GM12878 (cell line): ENCODE measurements at regions not wholly inside any gene's neighbourhood (a gene's known extent, or its start where the extent isn't known, plus 50 kb on each side); places are given as distances from the start of the nearest gene placed in this dataset.

Source experiments
- ATAC-seq: fragments of 200-7000 bp; cut with Tn5 transposase; 3 replicates; pipeline ENCODE4 v1.9.1; 2020; ENCODE audit warnings: mild to moderate bottlenecking, moderate library complexity
- BruUV-seq: library from RNA; stranded (reverse); fragments of 400-500 nt; replicated peaks from 2 replicates; lab custom pipeline; 2021; lab: Mats Ljungman, UMichigan
- CTCF ChIA-PET: fragments of 300-600 bp; sonication (Branson Sonifier 250); formaldehyde crosslinking; extraction: SDS; loops from one replicate; lab custom pipeline; 2021; ENCODE audit warnings: inconsistent platforms; lab: Yijun Ruan, JAX
- POLR2A ChIA-PET: fragments of 350-600 bp; formaldehyde crosslinking; extraction: SDS; loops from one replicate; lab custom pipeline; 2021; ENCODE audit warnings: inconsistent platforms; lab: Charles Lee
- RAD21 ChIA-PET: fragments of 300-600 bp; sonication (Branson Sonifier 250); formaldehyde crosslinking; loops from one replicate; lab custom pipeline; 2023; ENCODE audit warnings: antibody characterized with exemption; ENCODE audit not compliant: unreplicated experiment; lab: Charles Lee
- SMC1A ChIA-PET: fragments of 300-600 bp; sonication (Branson Sonifier 250); formaldehyde crosslinking; loops from one replicate; lab custom pipeline; 2023; ENCODE audit not compliant: unreplicated experiment, uncharacterized antibody; lab: Charles Lee
- DNase-seq: peaks from one replicate; pipeline ENCODE4 v3.0.0-alpha.2; 2011; ENCODE audit warnings: low read depth, low spot score
- FAIRE-seq: peaks from 3 replicates; lab custom pipeline; 2011; peaks lifted over from hg19 to GRCh38; lab: Jason Lieb, UNC
- H2AFZ ChIP-seq: 2 replicates; pipeline ENCODE4 v1.6.0; 2011; ENCODE audit warnings: low read depth, low read length, control low read depth; ENCODE audit not compliant: control insufficient read depth
- H3K27ac ChIP-seq: 2 replicates; pipeline ENCODE4 v1.5.1; 2011; ENCODE audit warnings: control low read depth; ENCODE audit not compliant: control insufficient read depth, insufficient read depth
- H3K27me3 ChIP-seq, 2 experiments: replicated peaks in 1 of 2; 2 replicates each; pipeline versions ENCODE4 v1.6.0 to v1.6.1; 2011; ENCODE audit warnings: low read length in 1 of 2; ENCODE audit not compliant: control insufficient read depth in 2 of 2, insufficient read depth in 2 of 2
- H3K36me3 ChIP-seq, 2 experiments: 2 replicates each; pipeline ENCODE4 v1.5.1; 2011; ENCODE audit warnings: low read length in 1 of 2; ENCODE audit not compliant: control insufficient read depth in 2 of 2, insufficient read depth in 2 of 2
- H3K4me1 ChIP-seq: 2 replicates; pipeline ENCODE4 v1.6.1; 2011; ENCODE audit warnings: mild to moderate bottlenecking, low read length, moderate library complexity, mixed read lengths; ENCODE audit not compliant: control insufficient read depth, insufficient read depth
- H3K4me2 ChIP-seq: 2 replicates; pipeline ENCODE4 v1.6.0; 2011; ENCODE audit warnings: control low read depth; ENCODE audit not compliant: control insufficient read depth, insufficient read depth
- H3K4me3 ChIP-seq: fragments of 200-600 bp; sonication (generic); 2 replicates; pipeline ENCODE4 v1.5.1; 2016
- H3K79me2 ChIP-seq: 2 replicates; pipeline ENCODE4 v1.6.0; 2011; ENCODE audit warnings: low read length; ENCODE audit not compliant: control insufficient read depth, insufficient read depth
- H3K9ac ChIP-seq: 2 replicates; pipeline ENCODE4 v1.8.0; 2011; ENCODE audit warnings: low read length, control low read depth, mixed read lengths; ENCODE audit not compliant: control insufficient read depth, insufficient read depth
- H3K9me3 ChIP-seq: replicated peaks from 3 replicates; pipeline ENCODE4 v1.5.1; 2011; ENCODE audit warnings: mild to moderate bottlenecking, low read length; ENCODE audit not compliant: control insufficient read depth, insufficient read depth
- H4K20me1 ChIP-seq: 2 replicates; pipeline ENCODE4 v1.6.0; 2011; ENCODE audit not compliant: control insufficient read depth, insufficient read depth
- CHD2 ChIP-seq: IDR thresholded peaks from 2 replicates; pipeline ENCODE4 v1.6.1; 2011; ENCODE audit warnings: low read depth, low read length, improper control_type of control experiment, borderline replicate concordance
- E2F4 ChIP-seq: IDR thresholded peaks from 2 replicates; pipeline ENCODE4 v1.6.1; 2012; ENCODE audit warnings: low read depth, low read length, improper control_type of control experiment
- JUND ChIP-seq: IDR thresholded peaks from 2 replicates; pipeline ENCODE4 v1.6.1; 2012; ENCODE audit warnings: low read depth, mild to moderate bottlenecking, low read length, improper control_type of control experiment, moderate library complexity
- KLF5 ChIP-seq: fragments of 450-650 bp; IDR thresholded peaks from 2 replicates; pipeline ENCODE4 v1.6.1; 2014; ENCODE audit warnings: mild to moderate bottlenecking; ENCODE audit not compliant: partially characterized antibody
- MEF2B ChIP-seq: fragments of 450-650 bp; IDR thresholded peaks from 2 replicates; pipeline ENCODE4 v1.6.1; 2018; ENCODE audit warnings: mild to moderate bottlenecking, moderate library complexity; ENCODE audit not compliant: partially characterized antibody, poor library complexity, severe bottlenecking
- MYC ChIP-seq: IDR thresholded peaks from 2 replicates; pipeline ENCODE4 v1.6.1; 2011; ENCODE audit warnings: mild to moderate bottlenecking, low read length, moderate library complexity, inconsistent platforms; ENCODE audit not compliant: insufficient read depth, insufficient replicate concordance, insufficient read length, severe bottlenecking
- NFYB ChIP-seq: IDR thresholded peaks from 2 replicates; pipeline ENCODE4 v1.6.1; 2011; ENCODE audit warnings: low read depth, mild to moderate bottlenecking, low read length, improper control_type of control experiment, moderate library complexity; ENCODE audit not compliant: insufficient read depth
- NR2C1 ChIP-seq: fragments of 450-650 bp; IDR thresholded peaks from 2 replicates; pipeline ENCODE4 v1.6.1; 2017; ENCODE audit warnings: antibody characterized with exemption, mild to moderate bottlenecking, moderate library complexity
- ZBED1 ChIP-seq: IDR thresholded peaks from 2 replicates; pipeline ENCODE4 v1.6.1; 2016; ENCODE audit warnings: borderline replicate concordance
- WGBS: methylation state at CpG from one replicate; pipeline ENCODE4 v1.1.6; 2016; ENCODE audit warnings: low lambda C conversion rate; ENCODE audit not compliant: insufficient replicate concordance, insufficient coverage; ENCODE audit errors: missing lambda C conversion rate; 5-methylcytosine and 5-hydroxymethylcytosine counted together
- in situ Hi-C: fragments of 300-500 bp; cut with MboI; formaldehyde crosslinking; loops from 9 replicates; pipeline ENCODE4 v1.14.3; 2018; ENCODE audit warnings: mixed read lengths
- intact Hi-C: fragments of 100-400 bp; cut with micrococcal nuclease; formaldehyde crosslinking; loops from one replicate; pipeline ENCODE4 v1.14.2; 2022; ENCODE audit not compliant: unreplicated experiment
- TF ChIP-seq, protein P1 (sequence below): fragments of 450-650 bp; IDR thresholded peaks from 2 replicates; pipeline ENCODE4 v1.6.1; 2017; ENCODE audit warnings: mild to moderate bottlenecking, moderate library complexity
- TF ChIP-seq, protein P2 (sequence below): fragments of 450-650 bp; IDR thresholded peaks from 2 replicates; pipeline ENCODE4 v1.6.1; 2017; ENCODE audit warnings: mild to moderate bottlenecking, moderate library complexity
- TF ChIP-seq, protein P3 (sequence below): IDR thresholded peaks from 2 replicates; pipeline ENCODE4 v1.6.1; 2011; ENCODE audit warnings: low read depth, low read length, improper control_type of control experiment, borderline replicate concordance

DNA sequence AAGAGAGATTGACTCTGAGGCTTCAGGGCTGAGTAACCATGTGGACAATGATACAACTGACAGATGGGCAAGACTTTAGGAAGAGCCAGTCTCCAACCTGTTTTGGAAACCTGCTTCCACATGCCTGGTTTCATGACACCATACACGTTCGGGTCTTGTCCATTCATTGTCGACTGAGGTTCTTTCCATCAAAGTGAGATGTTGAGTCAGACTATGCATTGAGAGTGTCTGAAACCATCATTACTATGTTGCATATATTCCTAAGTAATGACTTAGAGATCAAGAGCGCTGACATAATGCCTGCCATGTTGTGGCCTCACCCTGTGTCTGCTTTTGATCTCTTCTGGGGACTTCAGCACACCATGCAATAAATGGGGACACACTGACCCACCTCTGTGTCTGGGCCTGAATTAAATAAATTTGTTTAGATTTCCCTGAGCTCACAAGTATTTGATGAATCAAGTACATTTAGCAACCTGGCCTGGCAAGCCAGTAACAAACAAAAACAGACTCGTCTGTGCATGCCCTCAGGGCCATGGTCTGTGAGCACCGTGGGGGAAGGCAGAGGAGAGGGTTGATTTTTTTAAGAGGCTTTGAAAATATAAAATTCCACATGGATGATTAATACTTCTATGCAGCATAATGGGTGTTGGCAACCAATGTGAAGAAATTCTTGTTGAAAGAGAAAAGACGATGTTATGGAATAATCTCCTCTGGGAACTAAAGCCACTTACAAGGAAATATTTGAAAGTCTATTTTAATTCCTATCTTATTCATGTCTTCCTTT is 49.9 kb upstream of the UBAC2 start:
- no peak for DNase-seq
- H3K9me3 ChIP-seq: no peaks in the 10 kb centered on the region; the same call in 2 of the 3 replicates
- no peaks in the 10 kb centered on the region; a peak in 1 of 4 replicates for H3K27me3 ChIP-seq
- intact Hi-C loops: no loop called here
- BruUV-seq: no TSS peak
- no peak overlapping the region for H3K4me2 ChIP-seq
- H3K4me3 ChIP-seq: no peak overlapping the region
- WGBS: 74% methylated on average over 7 of the region's 7 CpGs
- no peak for FAIRE-seq
- ChIA-PET RAD21 (no interaction called here), POLR2A (no interaction called here), CTCF (interaction anchor here (0.7 kb wide), 1 partner anchor 903 kb away, joined by 3 read pairs; no protein-coding TSS in a partner anchor), SMC1A (no interaction called here)
- 0 out of 2 replicates have a peak, but pooled peaks cover 3% of the 10 kb centered on the region for H3K4me1 ChIP-seq
- no peaks in the 10 kb centered on the region for H3K79me2 ChIP-seq
- no peak overlapping the region for H3K27ac ChIP-seq
- H4K20me1 ChIP-seq: no peaks in the 10 kb centered on the region
- no peak overlapping the region for H3K9ac ChIP-seq
- no peak for ATAC-seq
- no peaks in the 10 kb centered on the region for H3K36me3 ChIP-seq
- in situ Hi-C loops: no loop called here
- H2AFZ ChIP-seq: no peak overlapping the region
- TF ChIP-seq, protein P1, sequence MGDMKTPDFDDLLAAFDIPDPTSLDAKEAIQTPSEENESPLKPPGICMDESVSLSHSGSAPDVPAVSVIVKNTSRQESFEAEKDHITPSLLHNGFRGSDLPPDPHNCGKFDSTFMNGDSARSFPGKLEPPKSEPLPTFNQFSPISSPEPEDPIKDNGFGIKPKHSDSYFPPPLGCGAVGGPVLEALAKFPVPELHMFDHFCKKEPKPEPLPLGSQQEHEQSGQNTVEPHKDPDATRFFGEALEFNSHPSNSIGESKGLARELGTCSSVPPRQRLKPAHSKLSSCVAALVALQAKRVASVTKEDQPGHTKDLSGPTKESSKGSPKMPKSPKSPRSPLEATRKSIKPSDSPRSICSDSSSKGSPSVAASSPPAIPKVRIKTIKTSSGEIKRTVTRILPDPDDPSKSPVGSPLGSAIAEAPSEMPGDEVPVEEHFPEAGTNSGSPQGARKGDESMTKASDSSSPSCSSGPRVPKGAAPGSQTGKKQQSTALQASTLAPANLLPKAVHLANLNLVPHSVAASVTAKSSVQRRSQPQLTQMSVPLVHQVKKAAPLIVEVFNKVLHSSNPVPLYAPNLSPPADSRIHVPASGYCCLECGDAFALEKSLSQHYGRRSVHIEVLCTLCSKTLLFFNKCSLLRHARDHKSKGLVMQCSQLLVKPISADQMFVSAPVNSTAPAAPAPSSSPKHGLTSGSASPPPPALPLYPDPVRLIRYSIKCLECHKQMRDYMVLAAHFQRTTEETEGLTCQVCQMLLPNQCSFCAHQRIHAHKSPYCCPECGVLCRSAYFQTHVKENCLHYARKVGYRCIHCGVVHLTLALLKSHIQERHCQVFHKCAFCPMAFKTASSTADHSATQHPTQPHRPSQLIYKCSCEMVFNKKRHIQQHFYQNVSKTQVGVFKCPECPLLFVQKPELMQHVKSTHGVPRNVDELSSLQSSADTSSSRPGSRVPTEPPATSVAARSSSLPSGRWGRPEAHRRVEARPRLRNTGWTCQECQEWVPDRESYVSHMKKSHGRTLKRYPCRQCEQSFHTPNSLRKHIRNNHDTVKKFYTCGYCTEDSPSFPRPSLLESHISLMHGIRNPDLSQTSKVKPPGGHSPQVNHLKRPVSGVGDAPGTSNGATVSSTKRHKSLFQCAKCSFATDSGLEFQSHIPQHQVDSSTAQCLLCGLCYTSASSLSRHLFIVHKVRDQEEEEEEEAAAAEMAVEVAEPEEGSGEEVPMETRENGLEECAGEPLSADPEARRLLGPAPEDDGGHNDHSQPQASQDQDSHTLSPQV: no peak
- TF ChIP-seq, protein P2, sequence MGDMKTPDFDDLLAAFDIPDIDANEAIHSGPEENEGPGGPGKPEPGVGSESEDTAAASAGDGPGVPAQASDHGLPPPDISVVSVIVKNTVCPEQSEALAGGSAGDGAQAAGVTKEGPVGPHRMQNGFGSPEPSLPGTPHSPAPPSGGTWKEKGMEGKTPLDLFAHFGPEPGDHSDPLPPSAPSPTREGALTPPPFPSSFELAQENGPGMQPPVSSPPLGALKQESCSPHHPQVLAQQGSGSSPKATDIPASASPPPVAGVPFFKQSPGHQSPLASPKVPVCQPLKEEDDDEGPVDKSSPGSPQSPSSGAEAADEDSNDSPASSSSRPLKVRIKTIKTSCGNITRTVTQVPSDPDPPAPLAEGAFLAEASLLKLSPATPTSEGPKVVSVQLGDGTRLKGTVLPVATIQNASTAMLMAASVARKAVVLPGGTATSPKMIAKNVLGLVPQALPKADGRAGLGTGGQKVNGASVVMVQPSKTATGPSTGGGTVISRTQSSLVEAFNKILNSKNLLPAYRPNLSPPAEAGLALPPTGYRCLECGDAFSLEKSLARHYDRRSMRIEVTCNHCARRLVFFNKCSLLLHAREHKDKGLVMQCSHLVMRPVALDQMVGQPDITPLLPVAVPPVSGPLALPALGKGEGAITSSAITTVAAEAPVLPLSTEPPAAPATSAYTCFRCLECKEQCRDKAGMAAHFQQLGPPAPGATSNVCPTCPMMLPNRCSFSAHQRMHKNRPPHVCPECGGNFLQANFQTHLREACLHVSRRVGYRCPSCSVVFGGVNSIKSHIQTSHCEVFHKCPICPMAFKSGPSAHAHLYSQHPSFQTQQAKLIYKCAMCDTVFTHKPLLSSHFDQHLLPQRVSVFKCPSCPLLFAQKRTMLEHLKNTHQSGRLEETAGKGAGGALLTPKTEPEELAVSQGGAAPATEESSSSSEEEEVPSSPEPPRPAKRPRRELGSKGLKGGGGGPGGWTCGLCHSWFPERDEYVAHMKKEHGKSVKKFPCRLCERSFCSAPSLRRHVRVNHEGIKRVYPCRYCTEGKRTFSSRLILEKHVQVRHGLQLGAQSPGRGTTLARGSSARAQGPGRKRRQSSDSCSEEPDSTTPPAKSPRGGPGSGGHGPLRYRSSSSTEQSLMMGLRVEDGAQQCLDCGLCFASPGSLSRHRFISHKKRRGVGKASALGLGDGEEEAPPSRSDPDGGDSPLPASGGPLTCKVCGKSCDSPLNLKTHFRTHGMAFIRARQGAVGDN: no peak
- TF ChIP-seq JUND (no peak), E2F4 (no peak), NFYB (no peak), NR2C1 (no peak), KLF5 (no peak), MYC (no peak), CHD2 (no peak), ZBED1 (no peak), MEF2B (no peak)
- TF ChIP-seq, protein P3, sequence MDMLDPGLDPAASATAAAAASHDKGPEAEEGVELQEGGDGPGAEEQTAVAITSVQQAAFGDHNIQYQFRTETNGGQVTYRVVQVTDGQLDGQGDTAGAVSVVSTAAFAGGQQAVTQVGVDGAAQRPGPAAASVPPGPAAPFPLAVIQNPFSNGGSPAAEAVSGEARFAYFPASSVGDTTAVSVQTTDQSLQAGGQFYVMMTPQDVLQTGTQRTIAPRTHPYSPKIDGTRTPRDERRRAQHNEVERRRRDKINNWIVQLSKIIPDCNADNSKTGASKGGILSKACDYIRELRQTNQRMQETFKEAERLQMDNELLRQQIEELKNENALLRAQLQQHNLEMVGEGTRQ: no peak
